ENCODE measurements at regions not wholly inside any gene's neighbourhood (a gene's known extent, or its start where the extent isn't known, plus 50 kb on each side); places are given as distances from the start of the nearest gene placed in this dataset.
A peak's percentile ranks its signal among the peaks of the same experiment; 100 is the strongest.

- no peak overlapping the region for H3K4me3 Mint-ChIP-seq (ENCODE audit: unreplicated experiment)
- no peak for DNase-seq
- H3K27ac Mint-ChIP-seq (ENCODE audit: unreplicated experiment) = no peak overlapping the region
- no peaks in the 10 kb centered on the region for H3K36me3 Mint-ChIP-seq (ENCODE audit: unreplicated experiment)
- no peak for TF ChIP-seq CTCF (IDR thresholded peaks at IDR 0.05; ENCODE audit: partially characterized antibody, unreplicated experiment)
- no peaks in the 10 kb centered on the region for H3K27me3 Mint-ChIP-seq (ENCODE audit: unreplicated experiment)
- H3K4me1 Mint-ChIP-seq (ENCODE audit: low read depth, unreplicated experiment) = no peaks in the 10 kb centered on the region
- no peaks in the 10 kb centered on the region for H3K9me3 Mint-ChIP-seq (ENCODE audit: unreplicated experiment)
These were observed 757.6 kb downstream of the TBL1XR1 start for GRCh38 chr3:176439729-176440128.

DNA sequence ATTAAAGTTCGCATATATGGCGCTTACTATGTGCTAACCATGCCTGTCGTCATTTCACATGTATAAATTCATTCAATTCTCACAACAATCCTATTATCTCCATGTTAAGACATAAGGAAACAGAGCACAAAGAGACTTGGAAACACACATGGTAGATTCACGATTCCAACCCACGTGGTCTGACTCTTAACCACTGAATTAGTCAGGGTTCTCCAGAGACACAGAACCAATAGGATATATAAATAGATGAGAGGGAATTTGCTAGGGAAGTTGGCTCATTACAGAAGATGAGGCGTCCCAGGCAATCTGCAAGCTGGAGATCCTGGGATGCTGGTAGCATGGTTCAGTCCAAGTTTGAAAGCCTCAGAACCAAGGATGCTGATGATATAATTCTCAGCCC is 765.3 kb downstream of the TBL1XR1 start:
- no peak for DNase-seq

GRCh38 chr3:176431038-176431418 is 766.3 kb downstream of the TBL1XR1 start:
- no peaks in the 10 kb centered on the region for H3K27me3 Mint-ChIP-seq (ENCODE audit: unreplicated experiment)
- H3K36me3 Mint-ChIP-seq (ENCODE audit: unreplicated experiment) = no peaks in the 10 kb centered on the region
- H3K9me3 Mint-ChIP-seq (ENCODE audit: unreplicated experiment) = peaks cover 4% of the 10 kb centered on the region
- DNase-seq = no peak
- no peak for TF ChIP-seq CTCF (IDR thresholded peaks at IDR 0.05; ENCODE audit: partially characterized antibody, unreplicated experiment)
- no peak overlapping the region for H3K4me3 Mint-ChIP-seq (ENCODE audit: unreplicated experiment)
- H3K4me1 Mint-ChIP-seq (ENCODE audit: low read depth, unreplicated experiment) = peaks cover 9% of the 10 kb centered on the region
- H3K27ac Mint-ChIP-seq (ENCODE audit: unreplicated experiment) = no peak overlapping the region

More for the DNA sequence above, 765.3 kb downstream of the TBL1XR1 start:
- Mint-ChIP-seq H3K36me3 (ENCODE audit: unreplicated experiment) (no peaks in the 10 kb centered on the region), H3K4me3 (ENCODE audit: unreplicated experiment) (no peak overlapping the region), H3K9me3 (ENCODE audit: unreplicated experiment) (peaks cover 4% of the 10 kb centered on the region), H3K27ac (ENCODE audit: unreplicated experiment) (no peak overlapping the region), H3K27me3 (ENCODE audit: unreplicated experiment) (no peaks in the 10 kb centered on the region), H3K4me1 (ENCODE audit: low read depth, unreplicated experiment) (peaks cover 9% of the 10 kb centered on the region)
- no peak for TF ChIP-seq CTCF (IDR thresholded peaks at IDR 0.05; ENCODE audit: partially characterized antibody, unreplicated experiment)

- Mint-ChIP-seq H3K36me3 (ENCODE audit: unreplicated experiment) (no peaks in the 10 kb centered on the region), H3K27me3 (ENCODE audit: unreplicated experiment) (no peaks in the 10 kb centered on the region), H3K27ac (ENCODE audit: unreplicated experiment) (no peak overlapping the region), H3K4me1 (ENCODE audit: low read depth, unreplicated experiment) (peaks cover 9% of the 10 kb centered on the region), H3K4me3 (ENCODE audit: unreplicated experiment) (no peak overlapping the region), H3K9me3 (ENCODE audit: unreplicated experiment) (peaks cover 4% of the 10 kb centered on the region)
- DNase-seq = no peak
- TF ChIP-seq CTCF (IDR thresholded peaks at IDR 0.05; ENCODE audit: partially characterized antibody, unreplicated experiment) = peak; percentile 60
These were observed 766.8 kb downstream of the TBL1XR1 start for GRCh38 chr3:176430244-176431037.

DNA sequence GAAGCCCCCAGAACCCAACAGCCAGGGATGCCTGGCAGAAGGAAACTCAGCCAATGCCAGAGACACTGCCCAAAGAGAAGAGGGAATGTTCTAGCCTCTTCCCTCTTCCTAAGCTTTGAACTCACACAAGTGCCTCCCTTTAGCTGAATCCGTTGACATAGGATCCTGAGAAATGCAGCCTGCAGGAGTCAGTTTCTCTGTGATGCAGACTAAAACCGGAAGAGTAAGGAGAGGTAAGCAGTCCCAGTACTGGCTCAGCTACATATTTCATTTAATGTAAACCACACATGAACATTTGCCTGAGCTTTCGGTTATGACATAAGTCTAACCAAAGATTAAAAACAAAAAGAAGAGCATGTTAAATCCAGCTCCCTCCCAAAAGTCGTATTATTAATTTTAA is 768.7 kb downstream of the TBL1XR1 start:
- Mint-ChIP-seq H3K27me3 (ENCODE audit: unreplicated experiment) (no peaks in the 10 kb centered on the region), H3K4me3 (ENCODE audit: unreplicated experiment) (no peak overlapping the region), H3K27ac (ENCODE audit: unreplicated experiment) (no peak overlapping the region), H3K9me3 (ENCODE audit: unreplicated experiment) (peaks cover 4% of the 10 kb centered on the region), H3K36me3 (ENCODE audit: unreplicated experiment) (no peaks in the 10 kb centered on the region), H3K4me1 (ENCODE audit: low read depth, unreplicated experiment) (peaks cover 9% of the 10 kb centered on the region)
- no peak for DNase-seq
- no peak for TF ChIP-seq CTCF (IDR thresholded peaks at IDR 0.05; ENCODE audit: partially characterized antibody, unreplicated experiment)

Data from glutamatergic neuron (in vitro differentiated cells).